Cardiac muscle cell (in vitro differentiated cells and primary cell): ENCODE measurements at regions not wholly inside any gene's neighbourhood (a gene's known extent, or its start where the extent isn't known, plus 50 kb on each side); places are given as distances from the start of the nearest gene placed in this dataset.

Experiments
- DNase-seq, 2 donors: peaks; one replicate each; pipeline versions ENCODE4 v3.0.0 to v3.0.0-alpha.2; 2010 to 2017; ENCODE audit warnings: low read depth in 1 of 2, low spot score in 1 of 2
- H3K27ac ChIP-seq: fragments of 200-600 bp; sonication (generic); 2 replicates; pipeline ENCODE4 v1.5.1; 2016
- H3K27me3 ChIP-seq: fragments of 200-600 bp; sonication (generic); 2 replicates; pipeline ENCODE4 v1.6.0; 2016; ENCODE audit warnings: control low read depth
- H3K36me3 ChIP-seq: fragments of 200-600 bp; sonication (generic); 2 replicates; pipeline ENCODE4 v1.5.1; 2016; ENCODE audit warnings: control low read depth
- H3K4me1 ChIP-seq: fragments of 200-600 bp; sonication (generic); 2 replicates; pipeline ENCODE4 v1.8.1; 2017; ENCODE audit warnings: low read depth, mild to moderate bottlenecking, mixed run types
- H3K4me3 ChIP-seq: fragments of 200-600 bp; sonication (generic); 2 replicates; pipeline ENCODE4 v1.5.1; 2016; ENCODE audit warnings: mild to moderate bottlenecking
- H3K9me3 ChIP-seq: fragments of 200-600 bp; sonication (generic); 2 replicates; pipeline ENCODE4 v1.5.1; 2017; ENCODE audit warnings: low read depth, mild to moderate bottlenecking, control low read depth
- TF ChIP-seq, protein P1 (sequence below): IDR thresholded peaks from 2 replicates; pipeline ENCODE4 v1.5.1; 2012; ENCODE audit warnings: low read depth, mild to moderate bottlenecking, low read length

DNA sequence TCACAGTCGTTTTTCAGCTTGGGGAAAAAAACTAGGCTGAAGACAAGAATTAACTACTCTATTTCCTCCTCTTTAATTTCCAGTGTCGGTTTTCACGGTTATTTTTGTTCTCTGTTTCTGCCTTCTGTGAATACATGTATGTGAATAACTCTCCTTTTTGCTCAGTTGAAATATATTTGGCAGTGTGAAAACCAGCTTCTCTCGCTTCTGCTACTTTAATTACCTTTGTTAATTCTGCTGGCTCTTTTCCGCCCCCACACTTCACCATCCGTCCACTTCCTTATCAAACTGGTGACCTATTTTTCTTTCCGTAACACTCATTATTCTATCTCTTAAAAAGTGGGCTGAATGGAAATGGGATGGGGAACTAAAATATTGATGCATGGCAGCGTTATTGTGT, 126.4 kb downstream of the POU4F1 start:
- Histone ChIP-seq H3K27me3 (peaks cover 10% of the 10 kb centered on the region), H3K36me3 (no peaks in the 10 kb centered on the region), H3K9me3 (no peaks in the 10 kb centered on the region), H3K4me1 (no peaks in the 10 kb centered on the region), H3K4me3 (no peak overlapping the region), H3K27ac (no peak overlapping the region)
- no peak for DNase-seq
- TF ChIP-seq, protein P1, sequence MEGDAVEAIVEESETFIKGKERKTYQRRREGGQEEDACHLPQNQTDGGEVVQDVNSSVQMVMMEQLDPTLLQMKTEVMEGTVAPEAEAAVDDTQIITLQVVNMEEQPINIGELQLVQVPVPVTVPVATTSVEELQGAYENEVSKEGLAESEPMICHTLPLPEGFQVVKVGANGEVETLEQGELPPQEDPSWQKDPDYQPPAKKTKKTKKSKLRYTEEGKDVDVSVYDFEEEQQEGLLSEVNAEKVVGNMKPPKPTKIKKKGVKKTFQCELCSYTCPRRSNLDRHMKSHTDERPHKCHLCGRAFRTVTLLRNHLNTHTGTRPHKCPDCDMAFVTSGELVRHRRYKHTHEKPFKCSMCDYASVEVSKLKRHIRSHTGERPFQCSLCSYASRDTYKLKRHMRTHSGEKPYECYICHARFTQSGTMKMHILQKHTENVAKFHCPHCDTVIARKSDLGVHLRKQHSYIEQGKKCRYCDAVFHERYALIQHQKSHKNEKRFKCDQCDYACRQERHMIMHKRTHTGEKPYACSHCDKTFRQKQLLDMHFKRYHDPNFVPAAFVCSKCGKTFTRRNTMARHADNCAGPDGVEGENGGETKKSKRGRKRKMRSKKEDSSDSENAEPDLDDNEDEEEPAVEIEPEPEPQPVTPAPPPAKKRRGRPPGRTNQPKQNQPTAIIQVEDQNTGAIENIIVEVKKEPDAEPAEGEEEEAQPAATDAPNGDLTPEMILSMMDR = no peak

DNA sequence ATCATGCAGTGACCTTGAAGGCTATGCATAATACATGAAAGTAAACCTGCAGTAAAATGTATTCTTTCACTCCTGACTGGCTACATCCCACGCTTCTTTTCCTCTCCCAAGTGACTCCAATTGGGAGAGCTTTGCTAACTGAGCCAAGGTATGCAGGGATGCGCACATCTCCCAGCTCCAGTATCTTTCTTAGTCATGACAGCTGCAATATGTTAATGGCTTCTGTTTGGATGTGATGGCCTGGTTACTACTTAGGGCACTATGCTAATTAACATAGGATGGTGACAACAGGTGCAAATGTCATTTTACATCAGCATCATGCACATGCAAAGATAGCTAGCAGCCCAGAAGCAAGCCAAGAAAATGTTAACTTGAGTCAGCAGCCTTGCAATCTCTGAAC, 134.7 kb downstream of the POU4F1 start:
- H3K27ac ChIP-seq = no peak overlapping the region
- no peak overlapping the region for H3K4me3 ChIP-seq
- no peaks in the 10 kb centered on the region for H3K36me3 ChIP-seq
- TF ChIP-seq, protein P1 = no peak
- H3K4me1 ChIP-seq = peaks cover 6% of the 10 kb centered on the region
- DNase-seq = no peak
- H3K27me3 ChIP-seq = peaks cover 12% of the 10 kb centered on the region
- no peaks in the 10 kb centered on the region for H3K9me3 ChIP-seq

DNA sequence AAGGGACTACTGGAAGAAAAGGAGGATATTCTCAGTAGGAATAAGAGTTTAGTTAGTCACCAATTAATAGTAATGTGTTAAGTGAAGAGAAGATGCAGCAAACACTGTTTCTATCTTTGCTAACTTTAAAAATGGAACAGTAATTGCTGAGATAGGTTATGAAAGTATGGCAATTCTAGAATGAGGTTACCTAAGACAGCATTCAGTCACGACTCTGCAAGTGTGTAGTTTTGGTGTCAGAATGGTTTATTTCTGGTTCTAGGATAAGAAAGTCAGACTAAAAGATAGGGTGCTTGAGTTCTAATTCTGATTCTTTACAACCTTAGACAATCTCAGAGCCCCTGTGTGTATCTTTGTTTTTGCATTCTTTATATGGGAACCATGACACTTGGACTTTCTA, 138.1 kb downstream of the POU4F1 start:
- Histone ChIP-seq H3K36me3 (no peaks in the 10 kb centered on the region), H3K27me3 (peaks cover 5% of the 10 kb centered on the region), H3K4me3 (no peak overlapping the region), H3K9me3 (no peaks in the 10 kb centered on the region), H3K27ac (no peak overlapping the region), H3K4me1 (peaks cover 6% of the 10 kb centered on the region)
- no peak for DNase-seq
- TF ChIP-seq, protein P1 = no peak

DNA sequence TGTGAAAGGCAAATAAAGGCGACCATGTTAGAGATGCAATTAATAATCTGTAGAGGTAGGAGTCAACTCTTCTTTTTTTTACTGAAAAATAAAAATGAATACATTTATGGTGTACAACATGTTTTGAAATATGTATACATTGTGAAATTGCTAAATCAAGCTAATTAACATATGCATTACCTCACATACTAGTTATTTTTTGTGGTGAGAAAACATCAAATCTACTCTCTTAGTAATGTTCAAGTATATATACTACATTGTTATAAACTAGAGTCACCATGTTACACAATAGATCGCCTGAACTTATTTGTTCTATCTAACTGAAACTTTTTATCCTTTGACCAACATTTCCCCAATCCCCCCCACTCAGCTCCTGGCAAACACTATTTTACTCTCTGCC, 143.2 kb downstream of the POU4F1 start:
- Histone ChIP-seq H3K36me3 (no peaks in the 10 kb centered on the region), H3K27ac (no peak overlapping the region), H3K27me3 (no peaks in the 10 kb centered on the region), H3K4me3 (no peak overlapping the region), H3K4me1 (no peaks in the 10 kb centered on the region), H3K9me3 (no peaks in the 10 kb centered on the region)
- DNase-seq = no peak
- TF ChIP-seq, protein P1 = no peak

DNA sequence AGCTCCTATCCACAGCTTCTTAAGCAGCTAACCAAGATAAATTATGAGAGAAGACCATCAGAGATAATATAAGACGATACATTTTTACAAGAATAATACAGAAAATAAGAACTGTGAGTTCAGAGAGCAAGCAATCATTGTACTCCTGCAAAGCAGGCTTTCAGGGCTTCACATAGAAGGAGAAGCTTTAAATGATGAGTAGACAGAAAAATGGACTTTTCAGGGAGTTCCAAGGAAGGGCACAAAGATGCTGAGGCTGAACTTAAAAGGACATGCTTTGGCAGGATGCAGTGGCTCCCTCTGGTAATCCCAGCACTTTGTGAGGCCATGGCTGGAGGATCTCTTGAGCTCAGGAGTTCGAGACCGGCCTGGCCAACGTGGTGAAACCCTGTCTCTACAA, 159.5 kb downstream of the POU4F1 start:
- TF ChIP-seq, protein P1 = no peak

DNA sequence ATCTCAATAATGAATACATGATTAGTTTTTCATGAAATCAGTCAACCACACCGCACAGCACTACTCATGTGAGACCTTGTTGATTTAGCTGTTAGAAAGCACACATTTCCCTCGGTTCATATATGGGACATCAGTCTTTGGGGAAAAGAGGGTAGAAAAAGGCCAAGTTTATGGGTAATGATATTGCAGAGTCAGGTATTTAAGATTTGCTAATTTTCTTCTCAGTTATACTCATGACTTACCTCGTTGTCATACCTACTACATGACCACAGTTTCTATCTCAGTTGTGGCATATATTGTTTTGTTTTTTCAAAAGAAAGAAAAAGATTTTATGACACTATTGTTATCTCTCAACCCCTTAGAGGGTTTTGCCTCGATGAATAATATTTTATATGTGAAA, 165.6 kb downstream of the POU4F1 start:
- H3K9me3 ChIP-seq = no peaks in the 10 kb centered on the region

More for the DNA sequence above, 159.5 kb downstream of the POU4F1 start:
- Histone ChIP-seq H3K27me3 (no peaks in the 10 kb centered on the region), H3K4me3 (no peak overlapping the region), H3K4me1 (no peaks in the 10 kb centered on the region), H3K9me3 (no peaks in the 10 kb centered on the region), H3K36me3 (no peaks in the 10 kb centered on the region), H3K27ac (no peak overlapping the region)
- no peak for DNase-seq

More for the DNA sequence above, 165.6 kb downstream of the POU4F1 start:
- no peaks in the 10 kb centered on the region for H3K36me3 ChIP-seq
- no peak overlapping the region for H3K4me3 ChIP-seq
- TF ChIP-seq, protein P1 = no peak
- no peak overlapping the region for H3K27ac ChIP-seq
- DNase-seq = no peak
- H3K27me3 ChIP-seq = no peaks in the 10 kb centered on the region
- no peaks in the 10 kb centered on the region for H3K4me1 ChIP-seq
